Vagina (tissue), 2 donors: ENCODE measurements at regions not wholly inside any gene's neighbourhood (a gene's known extent, or its start where the extent isn't known, plus 50 kb on each side); places are given as distances from the start of the nearest gene placed in this dataset.

ENCODE experiments used
- CTCF ChIP-seq, 3 experiments: fragments of 450-650 bp in 2 of 3; fragments of 200-600 bp in 1 of 3; sonication (generic) in 1 of 3; IDR thresholded peaks; one replicate each; pipeline ENCODE4 v1.5.1; 2017 to 2019; ENCODE audit warnings: antibody characterized with exemption in 3 of 3, mild to moderate bottlenecking in 2 of 3, moderate library complexity in 2 of 3
- POLR2A ChIP-seq, 2 donors: fragments of 450-650 bp; IDR thresholded peaks; one replicate each; pipeline ENCODE4 v1.6.1; 2017; ENCODE audit warnings: antibody characterized with exemption in 2 of 2, mild to moderate bottlenecking in 2 of 2, moderate library complexity in 2 of 2

DNA sequence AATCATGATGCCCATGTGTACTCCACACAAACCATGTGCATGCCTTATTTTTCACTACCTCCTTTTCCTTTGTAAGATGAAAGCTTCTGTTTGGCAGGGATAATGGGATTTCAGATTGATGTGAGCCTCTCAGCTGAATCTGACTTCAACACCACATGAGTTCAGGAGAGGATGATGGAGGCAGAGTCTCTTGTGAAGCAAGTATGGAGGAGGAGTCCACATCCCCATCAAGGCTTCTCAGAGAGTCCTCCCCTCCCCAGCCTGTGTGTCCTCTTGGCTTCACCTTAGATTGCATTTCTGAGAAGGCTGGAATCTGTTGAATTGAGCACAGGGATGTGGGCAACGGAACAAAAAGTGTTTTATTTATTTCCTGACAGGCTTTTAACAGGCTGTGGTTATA lies 370.4 kb downstream of the FAT3 start:
- TF ChIP-seq POLR2A (IDR thresholded peaks at IDR 0.05) (no peak), CTCF (IDR thresholded peaks at IDR 0.05) (no peak)
